ENCODE measurements at regions not wholly inside any gene's neighbourhood (a gene's known extent, or its start where the extent isn't known, plus 50 kb on each side); places are given as distances from the start of the nearest gene placed in this dataset.
"Not testable (repeated sequence)": the region's sequence is repeated elsewhere in the genome, so short reads cannot be mapped to it uniquely, and the experiment has no call there.

DNA sequence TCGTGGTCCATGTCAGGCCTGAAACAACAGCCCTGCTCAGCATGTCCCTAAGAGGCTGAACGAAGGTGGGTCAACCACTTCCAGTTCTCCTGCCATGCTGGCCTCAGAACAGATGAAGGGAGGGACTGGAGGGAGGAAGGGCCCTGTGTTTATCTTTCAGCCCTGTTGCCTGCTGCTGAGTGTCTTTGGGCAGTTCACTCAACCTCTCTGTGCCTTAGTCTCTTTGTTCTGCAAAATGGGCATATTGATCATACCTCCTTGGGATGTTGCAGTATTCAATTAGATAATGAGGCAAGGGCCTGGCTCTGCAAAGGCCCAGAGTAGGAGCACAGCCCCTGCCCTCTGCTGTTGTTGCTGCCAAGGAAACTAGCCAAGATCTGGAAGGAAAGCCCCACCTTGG, 207.5 kb downstream of the MN1 start:
- no peak for DNase-seq (ENCODE audit: low read depth)

DNA sequence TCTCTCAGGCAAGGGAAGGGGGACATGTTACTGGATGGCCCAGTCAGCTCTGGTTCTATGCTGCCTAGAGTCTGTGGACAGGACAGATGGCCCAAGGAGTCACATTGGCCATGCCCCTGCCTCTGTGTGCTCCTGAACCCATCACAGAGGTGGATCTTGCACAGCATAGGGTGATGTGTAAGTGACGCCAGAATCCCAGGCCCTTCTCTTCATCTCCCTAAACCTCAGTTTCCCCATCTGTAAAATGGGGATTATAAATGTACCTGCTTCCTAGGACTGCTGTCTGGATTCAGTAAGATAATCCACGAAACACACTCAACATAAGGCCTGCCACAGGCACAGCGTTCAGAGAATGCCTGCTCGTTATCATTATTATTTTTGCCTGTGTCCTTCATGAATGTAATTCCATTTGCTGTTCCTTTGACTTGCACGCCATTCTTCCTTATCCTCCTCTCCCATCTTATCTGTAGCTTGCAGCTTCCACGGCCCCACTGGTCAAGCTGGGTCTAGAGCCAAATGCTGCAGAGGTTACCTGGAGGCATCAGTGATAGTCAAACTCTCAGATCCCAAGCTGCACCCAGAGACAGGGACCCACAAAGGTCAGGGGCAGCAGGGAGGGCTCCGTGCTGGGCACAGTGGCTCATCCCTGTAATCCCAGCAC, 207.0 kb downstream of the MN1 start:
- DNase-seq (ENCODE audit: low read depth) = no peak

DNA sequence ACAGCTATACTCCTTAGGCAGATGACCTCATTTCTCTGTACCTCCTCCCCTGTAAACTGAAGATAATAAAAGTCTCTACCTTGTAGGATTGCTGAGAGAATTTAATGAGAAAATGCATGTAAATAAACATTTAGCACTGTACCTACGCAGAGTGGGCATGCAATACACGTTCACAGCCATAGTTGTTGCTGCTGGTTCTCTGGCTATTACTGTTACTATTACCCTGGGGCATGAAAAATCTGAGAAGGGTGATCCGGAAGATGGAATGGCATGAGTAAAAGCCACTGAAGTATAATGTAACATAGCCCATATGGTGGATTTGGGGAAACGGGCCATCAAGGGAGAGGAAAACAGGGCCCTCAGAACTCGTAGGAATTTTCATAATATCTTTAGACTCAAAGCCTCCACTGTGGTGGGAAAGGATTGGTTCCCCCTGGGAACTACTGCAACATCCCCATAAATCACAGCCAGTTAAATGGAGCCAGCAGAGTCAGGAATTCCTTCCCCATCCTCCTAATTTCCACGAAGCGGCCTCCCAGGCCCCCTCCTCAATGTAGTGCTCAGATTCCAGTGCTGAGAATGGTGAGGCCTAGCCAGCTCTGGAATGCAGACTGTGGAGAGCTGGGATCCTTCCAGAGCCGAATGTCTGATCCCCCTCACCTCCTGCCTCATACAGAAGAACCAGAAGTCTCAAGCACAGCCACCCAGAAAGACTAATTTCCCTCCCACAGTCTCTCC, 205.3 kb downstream of the MN1 start:
- no peak for DNase-seq (ENCODE audit: low read depth)

DNA sequence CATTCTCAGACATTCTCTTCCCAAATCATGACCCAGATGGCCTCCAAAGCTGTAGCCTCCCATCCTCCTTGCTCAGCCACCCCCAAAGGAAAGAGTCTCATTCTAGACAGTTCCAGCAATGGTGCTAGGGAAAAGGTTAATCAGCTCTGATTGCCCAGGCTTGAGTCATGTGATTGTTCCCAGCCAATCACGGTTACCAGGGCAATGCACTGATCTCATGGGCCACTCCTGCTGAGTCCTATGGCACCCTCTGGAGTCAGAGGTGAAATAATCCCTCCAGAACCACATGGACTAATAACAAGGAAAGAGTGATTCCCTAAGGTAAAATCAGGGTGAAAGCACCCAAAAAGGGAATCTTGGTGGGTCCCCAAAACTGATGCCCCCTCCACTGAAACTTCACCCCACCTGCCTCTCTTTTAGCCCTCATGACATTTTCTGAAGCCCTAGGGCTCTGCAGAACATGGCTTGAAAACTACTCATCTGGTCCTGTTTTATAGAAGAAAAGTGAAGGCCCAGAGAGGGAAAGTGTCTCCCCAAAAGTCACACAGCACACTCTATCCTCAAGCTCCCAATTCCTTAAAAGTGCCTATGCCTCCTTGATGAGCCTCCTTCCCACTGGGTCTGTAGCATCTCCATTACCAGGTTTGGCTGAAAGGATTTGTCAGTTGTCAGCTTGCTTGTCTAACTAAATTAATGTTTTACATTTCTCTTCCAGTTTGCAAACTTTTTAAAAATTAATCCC, 203.7 kb downstream of the MN1 start:
- DNase-seq (ENCODE audit: low read depth) = peak; percentile 4

DNA sequence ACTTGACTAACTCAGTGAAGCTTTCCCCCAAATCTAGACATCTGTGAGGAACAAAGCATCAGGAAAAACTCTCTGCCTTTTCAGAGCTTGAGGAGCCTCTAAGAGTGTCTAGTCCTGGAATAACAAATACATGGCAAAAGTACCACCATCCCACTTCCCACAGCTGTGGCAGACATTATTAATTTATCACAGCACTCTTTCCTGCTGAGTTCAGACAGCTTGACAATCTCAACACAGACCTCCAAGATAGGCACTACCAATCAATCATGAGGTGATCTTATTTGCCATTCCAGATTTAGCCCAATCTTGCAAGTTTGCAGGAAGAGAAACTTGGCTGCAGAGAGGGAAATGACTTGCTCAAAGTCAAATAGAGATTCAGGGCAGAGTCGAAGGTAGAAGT, 202.8 kb downstream of the MN1 start:
- DNase-seq (ENCODE audit: low read depth) = no peak

DNA sequence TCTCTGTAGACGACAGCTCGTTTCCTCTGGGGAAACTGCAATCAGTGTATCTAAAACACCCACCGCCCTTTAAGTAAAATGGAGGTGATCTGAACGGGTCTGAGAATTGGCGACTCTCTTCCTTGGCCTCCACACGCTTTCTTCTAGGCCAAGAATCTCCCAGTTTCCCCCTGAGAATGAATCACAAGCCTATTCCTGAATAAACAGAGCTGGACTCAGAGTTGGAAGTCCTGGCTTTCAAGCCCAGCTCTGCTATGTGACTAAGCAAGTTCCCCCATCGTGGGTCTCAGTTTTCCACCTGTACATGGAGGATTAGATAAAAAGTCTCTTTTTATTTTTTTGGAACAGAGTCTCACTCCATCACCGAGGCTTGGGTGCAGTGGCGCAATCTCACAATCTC, 200.4 kb downstream of the MN1 start:
- no peak for DNase-seq (ENCODE audit: low read depth)

DNA sequence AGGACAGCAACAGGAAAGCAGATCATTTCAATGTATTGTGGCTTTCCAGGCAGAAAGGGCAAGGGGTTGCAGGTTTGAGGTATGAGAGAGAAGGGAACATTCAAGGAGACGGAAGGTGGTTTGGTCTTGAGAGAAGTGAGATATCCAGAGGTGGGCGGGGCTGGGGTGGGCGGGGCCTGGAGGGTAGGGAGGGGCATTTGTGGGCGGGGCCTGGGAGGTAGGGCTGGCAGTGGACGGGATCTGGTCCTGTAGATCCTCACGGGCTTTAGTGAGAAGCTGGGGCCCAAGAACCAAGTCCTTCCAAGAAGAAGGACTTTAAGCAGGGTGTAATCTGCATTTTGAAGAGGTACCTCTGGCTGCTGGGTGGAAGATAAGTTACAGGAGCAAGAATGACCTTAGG, 199.2 kb downstream of the MN1 start:
- no peak for DNase-seq (ENCODE audit: low read depth)

DNA sequence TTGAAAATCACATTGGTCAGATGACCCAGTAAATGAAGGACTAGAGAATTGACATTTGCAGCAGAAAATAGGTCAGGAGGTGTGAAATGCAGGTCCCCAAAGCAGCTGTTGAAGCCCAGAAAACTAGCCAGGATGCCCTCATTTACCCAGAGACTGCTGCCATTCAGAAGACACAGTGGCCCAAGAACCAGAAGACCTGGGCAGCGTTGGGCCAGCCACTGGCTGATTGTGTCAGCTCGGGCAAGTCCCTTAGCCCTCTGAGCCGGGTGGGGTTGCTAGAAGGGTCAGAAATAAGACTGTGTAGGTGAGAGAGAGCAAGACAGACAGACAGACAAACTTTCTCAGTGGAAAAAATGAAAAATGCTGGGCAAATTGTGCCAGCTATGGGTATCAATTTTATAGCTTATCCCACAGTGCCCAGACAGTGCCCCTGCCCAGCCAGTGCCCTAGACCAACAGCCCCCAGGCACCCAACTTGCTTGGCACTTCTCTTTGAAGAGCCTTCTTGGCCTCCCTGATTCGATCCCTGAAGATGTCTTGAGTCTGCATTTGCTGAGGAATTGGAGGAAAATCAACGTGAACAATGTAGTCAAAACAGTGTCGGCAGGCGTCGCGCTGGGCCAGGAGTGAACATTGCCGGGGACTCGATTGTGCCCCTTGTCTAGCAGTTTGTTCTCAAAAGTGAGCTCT, 198.3 kb downstream of the MN1 start:
- DNase-seq (ENCODE audit: low read depth) = no peak

DNA sequence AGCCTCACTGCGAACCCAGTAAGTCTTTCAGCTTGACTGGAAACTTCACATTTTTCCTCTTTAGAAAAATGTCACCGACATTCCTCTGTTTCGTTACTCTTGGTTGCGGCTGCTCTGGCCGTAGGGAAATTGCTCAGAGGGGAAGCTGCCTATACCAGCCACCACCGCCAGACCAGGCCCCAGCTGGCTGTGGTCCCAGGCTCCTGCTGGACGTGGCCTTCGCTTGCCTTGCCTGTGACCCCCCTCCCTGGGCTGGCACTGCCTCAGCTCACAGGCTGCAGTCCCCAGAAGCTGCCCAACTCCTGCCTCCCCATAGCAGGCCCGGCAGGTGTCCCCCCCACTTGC, 197.8 kb downstream of the MN1 start:
- DNase-seq (ENCODE audit: low read depth) = no peak

DNA sequence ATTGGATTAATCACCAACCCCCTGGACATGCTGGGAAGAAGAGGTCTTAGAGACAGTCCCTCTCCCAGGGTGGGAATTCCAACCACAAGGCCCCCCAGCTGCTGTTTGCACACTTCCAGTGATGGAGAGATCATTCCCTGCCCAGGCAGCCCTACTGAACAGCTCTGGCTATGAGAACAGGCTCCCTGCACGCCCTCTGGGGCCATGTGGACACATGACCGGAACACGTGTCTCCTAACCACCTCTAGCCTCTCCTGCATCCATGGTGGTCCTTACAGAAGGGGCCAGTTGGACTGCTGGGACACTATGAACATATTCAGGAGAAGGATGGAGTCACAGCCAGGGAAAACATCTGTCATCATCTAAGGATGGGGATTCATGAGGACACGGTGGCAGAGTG, 196.2 kb downstream of the MN1 start:
- no peak for DNase-seq (ENCODE audit: low read depth)

DNA sequence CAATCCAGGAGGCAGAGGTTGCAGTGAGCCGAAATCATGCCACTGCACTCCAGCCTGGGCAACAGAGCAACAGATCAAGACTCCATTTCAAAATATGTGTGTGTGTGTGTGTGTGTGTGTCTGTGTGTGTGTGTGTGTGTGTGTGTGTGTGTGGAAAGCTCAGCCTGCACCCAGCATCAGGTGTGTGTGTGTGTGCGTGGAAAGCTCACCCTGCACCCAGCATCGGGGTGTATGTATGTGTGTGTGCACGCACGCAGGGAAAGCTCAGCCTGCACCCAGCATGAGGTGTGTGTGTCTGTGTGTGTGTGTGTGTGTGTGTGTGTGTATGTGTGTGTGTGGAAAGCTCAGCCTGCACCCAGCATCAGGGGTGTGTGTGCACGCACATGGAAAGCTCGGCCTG, 193.8 kb downstream of the MN1 start:
- DNase-seq (ENCODE audit: low read depth) = not testable (repeated sequence)

DNA sequence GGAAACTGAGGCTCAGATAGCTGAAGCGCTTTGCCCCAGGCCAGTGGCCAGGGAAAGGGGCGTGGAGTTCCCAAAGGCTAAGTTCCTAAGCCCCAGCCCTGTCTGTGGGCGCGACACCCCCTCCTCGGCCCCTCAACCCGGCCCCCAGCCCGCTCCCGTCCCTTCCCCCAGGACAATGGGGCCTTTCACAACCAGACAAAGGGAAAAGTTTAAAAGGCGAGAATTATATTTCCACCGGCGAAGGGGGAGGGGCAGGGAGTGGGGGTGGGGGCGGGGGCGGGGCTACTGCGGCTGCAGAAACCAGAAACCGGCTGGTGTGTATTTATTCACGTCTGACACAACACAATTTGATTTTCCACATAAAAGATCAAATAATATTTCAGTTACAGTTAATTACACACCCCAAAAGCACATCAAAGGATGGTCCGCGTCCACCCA, 192.1 kb downstream of the MN1 start:
- no peak for DNase-seq (ENCODE audit: low read depth)

DNA sequence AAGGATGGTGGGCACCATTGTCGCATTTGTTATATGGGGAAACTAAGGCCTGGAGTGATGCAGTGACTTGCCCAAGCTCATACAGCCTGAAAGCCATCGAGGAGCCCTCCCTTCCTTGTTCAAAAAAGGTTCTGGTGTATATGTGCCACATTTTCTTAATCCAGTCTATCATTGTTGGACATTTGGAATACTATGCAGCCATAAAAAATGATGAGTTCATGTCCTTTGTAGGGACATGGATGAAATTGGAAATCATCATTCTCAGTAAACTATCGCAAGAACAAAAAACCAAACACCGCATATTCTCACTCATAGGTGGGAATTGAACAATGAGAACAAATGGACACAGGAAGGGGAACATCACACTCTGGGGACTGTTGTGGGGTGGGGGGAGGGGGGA, 191.4 kb downstream of the MN1 start:
- not testable (repeated sequence) for DNase-seq (ENCODE audit: low read depth)

DNA sequence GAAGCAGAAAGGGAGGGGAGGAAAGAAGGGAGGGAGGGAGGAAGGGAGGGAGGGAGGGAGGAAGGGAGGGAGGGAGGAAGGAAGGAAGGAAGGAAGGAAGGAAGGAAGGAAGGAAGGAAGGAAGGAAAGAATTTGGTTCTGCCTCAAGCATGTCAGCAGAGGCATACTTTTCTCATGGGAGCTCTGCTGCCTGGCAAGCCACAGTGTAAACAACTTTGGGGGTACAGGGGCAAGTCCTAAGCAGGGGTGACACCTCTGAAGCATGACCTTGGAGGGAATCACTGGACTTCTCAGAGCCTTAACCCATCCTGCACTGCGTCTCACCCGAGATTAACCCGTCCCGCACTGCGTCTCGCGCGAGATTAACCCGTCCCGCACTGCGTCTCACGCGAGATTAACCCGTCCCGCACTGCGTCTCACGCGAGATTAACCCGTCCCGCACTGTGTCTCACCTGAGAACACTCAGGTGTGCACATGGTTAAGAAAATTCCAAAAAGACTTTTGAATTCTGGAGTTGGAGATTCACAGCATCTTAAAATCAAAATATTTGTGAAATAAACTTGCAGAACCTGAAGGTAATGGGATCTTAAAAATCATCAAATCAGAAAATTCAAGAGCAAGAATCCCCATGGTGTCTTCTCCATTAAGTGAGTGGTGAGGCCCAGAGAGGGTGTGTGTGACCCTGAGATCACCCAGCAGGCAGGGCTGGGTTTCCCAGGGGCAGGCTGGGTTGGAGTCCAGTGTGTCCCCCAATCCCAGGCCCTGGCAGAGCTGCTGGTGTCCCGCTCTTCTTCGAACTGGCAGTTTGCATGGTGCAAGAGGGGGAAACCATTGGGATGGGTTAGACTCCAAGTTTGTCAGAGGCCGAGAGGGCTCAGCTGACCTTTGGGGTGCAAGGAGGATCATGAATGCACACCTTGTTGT, 190.4 kb downstream of the MN1 start:
- DNase-seq (ENCODE audit: low read depth) = no peak

DNA sequence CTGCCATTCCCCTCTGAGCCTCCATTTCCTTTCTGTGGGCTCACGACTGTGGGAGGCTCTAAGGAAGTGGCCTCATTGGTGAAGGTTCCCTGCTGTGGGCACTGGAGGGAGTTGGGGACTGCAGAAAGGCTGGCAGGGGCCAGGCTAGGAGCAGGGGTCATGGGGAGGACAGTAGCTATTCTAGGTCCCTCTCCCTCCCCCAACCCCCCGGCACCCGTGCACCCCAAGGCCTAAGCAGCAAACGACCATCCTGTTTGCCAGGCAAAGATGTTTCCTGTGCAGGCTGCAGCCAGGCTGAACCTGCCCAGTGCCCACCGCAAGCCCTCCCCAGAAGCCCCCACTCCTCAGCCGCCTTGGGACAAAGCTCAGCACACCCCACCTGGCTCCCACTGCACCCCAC, 189.4 kb downstream of the MN1 start:
- DNase-seq (ENCODE audit: low read depth) = no peak

DNA sequence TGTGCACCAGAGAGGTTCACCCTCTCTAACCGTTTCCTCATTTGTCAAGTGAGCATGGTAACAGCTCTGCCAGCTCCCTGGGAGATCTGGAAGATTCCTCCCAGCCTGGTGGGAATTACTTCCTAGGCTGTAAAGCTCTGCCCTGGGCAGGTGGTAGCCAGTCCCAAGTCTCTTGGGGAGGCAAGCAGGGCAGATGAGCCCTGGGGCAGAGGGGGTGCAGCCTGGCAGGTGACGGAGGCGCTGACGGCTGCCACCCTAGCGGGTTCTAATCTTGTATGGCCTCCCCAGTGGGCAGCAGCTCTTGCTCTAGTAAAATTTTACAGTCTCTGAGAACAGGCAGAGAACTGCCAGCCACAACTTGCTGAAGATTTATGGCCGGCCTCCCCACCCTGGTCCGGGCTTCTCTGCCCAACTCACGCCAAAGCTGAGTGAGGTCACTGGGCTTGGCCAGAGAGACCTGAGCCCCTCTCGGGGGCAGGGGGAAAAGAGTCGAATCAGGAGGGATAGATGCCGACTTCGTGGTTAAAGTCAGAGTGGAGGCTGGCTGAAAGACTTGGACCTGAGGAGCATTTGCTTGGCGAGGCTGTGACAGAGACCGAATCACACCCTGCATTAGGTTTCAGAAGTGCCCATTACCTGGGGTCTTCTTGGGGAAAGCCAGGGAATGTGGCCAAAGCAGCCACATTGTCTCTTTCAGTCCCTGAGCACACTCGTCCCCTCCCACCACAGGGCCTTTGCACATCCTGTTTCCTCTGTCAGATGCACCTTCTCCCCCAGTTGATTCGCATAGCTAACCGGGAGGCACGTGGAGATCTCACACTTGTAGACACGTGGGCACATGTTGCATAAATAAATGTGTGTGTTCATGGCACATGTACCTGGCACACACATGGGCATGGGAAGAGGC, 188.2 kb downstream of the MN1 start:
- DNase-seq (ENCODE audit: low read depth) = no peak

DNA sequence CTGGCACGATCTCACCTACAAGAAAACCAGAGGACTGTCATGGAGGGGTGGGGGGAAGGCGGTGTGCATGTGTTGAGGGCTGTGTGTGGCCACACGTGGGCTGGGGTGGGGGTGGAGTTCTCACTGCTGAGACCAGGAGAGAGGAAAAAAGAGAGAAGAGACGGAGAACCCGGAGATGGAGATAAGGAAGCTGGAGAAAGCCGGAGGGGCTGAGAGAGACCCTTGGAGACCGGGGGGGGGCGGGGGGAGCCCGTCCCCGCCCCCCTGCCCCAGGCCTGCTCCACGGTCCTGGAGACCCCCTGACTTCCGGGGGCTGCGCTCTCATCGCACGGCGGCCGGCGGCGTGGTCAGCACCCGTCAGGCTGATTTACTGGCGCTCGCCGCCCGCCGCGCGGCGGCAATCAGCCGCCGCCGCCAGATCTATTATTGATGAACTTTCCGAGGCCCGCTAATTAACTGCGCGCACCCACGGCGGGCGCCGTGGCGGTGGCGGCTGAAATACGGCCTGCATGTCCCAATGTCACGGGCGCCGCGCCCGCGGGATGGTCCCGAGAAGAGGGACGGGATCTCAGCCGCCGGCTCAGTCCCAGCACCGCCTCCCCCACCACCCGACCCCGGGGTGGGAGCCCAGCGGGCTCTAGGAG, 187.4 kb downstream of the MN1 start:
- DNase-seq (ENCODE audit: low read depth) = no peak

DNA sequence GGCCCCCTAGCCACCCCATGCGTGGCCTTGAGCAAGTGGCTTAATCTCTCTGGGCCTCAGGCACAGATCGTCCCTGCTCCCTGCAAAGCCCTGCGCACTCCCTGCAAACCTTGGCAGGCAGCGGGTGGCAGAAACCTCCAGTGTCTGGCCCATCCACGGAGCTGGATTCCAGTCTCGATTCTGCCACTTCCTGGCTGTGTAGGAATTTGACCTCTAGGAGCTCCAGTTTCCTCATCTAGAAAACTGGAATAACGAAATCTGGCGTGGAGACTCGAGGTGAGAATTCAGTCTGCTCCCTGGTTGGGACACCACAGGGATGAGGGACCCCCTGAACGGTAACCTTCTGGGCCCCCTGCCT, 186.9 kb downstream of the MN1 start:
- DNase-seq (ENCODE audit: low read depth) = no peak

DNA sequence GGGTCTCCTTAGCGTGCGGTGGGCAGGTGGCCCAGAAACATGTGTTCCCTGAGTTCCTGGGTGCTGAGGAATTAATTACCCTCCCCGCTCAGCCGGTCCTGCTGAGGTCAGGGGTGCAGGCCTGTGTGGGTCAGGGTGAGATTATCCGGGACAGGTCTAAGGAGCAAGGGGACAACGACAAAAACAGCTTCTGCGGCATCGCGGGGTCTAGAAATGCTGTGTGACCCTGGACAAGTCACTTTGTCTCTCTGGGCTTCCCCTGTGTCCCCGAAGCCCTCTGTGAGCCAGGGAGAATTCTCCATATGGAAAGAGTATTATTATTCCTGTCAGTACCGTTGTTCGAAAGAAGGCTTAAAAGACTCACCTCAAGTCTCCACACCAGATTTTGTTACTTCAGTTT, 186.1 kb downstream of the MN1 start:
- DNase-seq (ENCODE audit: low read depth) = no peak

DNA sequence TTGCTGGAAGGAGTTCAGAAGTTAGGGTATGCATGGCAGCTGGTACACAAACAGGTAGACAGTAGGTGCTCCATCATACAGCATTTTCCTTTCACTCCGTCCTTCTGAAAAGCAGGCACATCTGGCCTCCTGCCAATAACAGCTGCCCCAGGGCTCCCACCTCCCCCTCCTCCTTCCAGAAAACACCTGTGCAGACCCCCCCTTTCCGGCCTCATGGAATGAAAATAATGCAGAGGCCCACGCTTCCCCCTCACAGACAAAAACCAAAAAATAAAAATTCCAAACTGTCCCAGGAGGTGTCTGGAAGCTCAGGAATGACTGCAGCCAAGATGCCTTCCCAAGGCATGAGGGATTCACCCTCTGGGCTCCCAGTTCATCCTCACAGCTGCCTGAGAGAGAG, 185.5 kb downstream of the MN1 start:
- no peak for DNase-seq (ENCODE audit: low read depth)

All from GM04504 (cell line).